ENCODE measurements at regions not wholly inside any gene's neighbourhood (a gene's known extent, or its start where the extent isn't known, plus 50 kb on each side); places are given as distances from the start of the nearest gene placed in this dataset.
"Not testable (repeated sequence)": the region's sequence is repeated elsewhere in the genome, so short reads cannot be mapped to it uniquely, and the experiment has no call there.

DNA sequence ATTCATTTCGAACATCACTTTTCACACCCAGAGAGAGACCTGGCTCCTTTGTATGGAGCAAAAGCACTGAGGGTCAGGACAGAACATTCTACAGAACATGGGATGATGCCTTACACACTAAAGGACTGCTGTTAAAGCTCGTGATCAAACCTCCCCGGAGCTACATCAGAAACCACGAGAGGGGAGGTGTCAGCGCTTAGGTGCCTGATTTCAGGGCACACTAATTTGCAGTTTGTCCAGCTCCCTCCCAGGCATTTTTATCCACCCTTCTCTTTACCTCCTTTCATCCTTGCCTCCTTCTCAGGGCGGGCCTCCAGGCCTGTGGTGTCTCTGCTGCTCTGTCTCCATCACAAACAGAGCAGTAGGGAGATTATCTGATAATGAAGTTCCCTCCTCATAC is 127.5 kb downstream of the VPREB1 start:
- DNase-seq, result no peak

DNA sequence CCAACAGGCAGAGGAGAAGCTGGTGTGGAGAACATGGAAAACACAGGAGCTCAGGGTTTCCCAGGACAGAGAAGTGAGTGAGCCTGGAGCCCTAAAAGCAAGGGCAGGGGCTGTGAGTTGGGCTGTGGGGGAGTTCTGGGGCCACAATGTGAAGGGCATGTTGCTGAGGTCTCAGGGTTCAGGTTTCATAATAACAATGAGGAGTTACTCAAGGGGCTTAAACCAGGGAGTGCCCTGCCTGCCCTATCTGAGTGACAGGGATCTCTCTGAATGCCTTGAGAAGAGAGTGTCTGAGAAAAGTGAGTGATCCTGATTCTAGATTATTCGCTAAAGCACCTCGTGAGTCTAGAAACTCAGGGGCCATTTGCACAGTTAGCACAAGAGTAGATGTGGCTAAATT is 129.6 kb downstream of the VPREB1 start:
- DNase-seq, result no peak

DNA sequence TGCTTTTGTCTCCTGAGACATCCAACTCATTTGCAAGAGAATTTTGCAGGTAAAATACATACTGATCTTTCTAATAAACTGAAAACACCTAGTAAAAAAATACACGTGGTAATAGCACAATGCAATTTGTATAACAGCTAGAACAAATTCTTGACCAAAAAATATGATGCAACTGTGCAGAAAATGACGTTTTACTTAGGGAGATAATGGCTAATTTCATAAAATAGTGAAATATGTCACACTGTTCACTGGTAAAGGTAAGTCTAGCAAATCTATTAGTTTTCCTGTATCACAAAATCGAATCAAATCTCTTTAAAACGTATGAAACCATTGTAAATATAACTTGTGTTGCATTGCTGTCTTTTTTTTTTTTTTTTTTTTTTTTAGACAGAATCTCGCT is 130.0 kb downstream of the VPREB1 start:
- no peak for DNase-seq

DNA sequence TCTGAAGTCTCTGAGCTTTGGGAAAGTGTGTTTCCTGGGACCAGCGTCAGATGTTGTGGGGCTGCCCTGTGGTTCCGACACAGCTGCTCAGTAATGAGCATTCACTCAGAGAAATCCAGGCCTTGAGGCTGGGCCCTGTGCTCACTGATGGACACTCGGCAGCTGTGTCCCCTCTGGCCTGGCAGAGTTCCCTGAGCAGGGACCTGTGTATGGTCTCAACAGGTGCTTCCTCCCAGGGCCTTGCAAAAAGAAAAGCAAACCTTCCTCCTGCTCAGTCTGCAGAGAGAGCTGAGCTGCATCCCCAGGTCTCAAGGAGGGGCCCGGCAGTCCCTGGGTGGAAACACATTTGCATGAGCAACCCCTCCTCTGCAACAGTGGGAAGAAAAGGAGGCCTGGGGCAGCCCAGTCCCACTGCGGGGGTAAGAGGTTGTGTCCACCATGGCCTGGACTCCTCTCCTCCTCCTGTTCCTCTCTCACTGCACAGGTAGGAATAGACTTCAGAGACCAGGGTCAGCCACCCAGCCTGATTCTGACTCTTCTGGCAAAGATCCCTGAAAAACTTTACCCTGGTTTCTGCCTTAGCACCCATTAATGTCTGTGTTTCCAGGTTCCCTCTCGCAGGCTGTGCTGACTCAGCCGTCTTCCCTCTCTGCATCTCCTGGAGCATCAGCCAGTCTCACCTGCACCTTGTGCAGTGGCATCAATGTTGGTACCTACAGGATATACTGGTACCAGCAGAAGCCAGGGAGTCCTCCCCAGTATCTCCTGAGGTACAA is 131.2 kb downstream of the VPREB1 start:
- DNase-seq, result peak; percentile 40 to 69 (median 52)

DNA sequence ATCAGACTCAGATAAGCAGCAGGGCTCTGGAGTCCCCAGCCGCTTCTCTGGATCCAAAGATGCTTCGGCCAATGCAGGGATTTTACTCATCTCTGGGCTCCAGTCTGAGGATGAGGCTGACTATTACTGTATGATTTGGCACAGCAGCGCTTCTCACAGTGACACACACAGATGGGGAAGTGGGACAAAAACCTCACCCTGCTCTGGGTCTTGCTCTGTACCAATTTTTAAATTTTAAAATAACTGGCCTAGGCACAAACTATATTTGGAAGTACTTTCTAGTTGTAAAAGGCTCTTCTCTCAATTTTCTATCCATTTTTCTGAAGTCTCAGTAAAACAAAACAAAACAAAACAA is 131.7 kb downstream of the VPREB1 start:
- DNase-seq, result no peak

DNA sequence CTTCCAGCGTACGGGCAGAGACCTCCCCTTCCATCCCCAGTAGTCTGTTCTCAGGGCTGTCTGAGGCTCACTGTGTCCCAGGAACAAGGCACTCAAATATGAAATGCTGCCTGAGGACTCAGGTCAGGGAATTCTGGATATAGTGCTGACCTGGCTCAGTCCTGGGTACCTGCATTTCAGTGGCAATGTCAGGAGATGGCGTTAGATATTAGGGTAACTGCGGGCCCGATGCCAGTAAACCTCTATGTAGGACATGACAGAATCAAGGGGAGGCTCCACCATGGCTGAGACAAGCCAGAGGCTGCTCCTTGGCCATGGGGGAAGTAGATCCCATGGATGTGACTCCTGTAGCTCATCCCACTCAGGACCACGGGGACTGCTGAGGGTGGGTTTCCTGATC is 131.7 kb downstream of the ZNF280B start:
- not testable (repeated sequence) for DNase-seq

DNA sequence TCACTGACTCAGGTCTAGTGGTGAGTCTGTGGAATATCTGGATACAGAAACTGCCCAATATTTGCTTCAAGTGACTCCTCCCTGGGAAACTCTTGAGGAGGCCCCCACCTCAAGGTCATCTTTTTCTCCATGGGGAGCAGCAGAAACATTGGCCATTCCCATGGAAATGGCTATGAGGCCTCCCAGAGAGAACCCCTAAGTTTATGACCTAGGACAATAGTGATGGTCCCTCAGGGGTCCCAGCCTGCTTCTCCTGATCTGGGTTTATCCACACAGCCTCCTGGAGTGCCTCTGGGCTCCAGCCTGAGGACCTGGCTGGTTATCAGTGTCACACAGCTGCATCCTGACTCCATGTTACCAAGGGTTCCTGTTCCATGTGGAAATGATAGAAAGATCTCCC is 131.2 kb downstream of the ZNF280B start:
- DNase-seq, result no peak

DNA sequence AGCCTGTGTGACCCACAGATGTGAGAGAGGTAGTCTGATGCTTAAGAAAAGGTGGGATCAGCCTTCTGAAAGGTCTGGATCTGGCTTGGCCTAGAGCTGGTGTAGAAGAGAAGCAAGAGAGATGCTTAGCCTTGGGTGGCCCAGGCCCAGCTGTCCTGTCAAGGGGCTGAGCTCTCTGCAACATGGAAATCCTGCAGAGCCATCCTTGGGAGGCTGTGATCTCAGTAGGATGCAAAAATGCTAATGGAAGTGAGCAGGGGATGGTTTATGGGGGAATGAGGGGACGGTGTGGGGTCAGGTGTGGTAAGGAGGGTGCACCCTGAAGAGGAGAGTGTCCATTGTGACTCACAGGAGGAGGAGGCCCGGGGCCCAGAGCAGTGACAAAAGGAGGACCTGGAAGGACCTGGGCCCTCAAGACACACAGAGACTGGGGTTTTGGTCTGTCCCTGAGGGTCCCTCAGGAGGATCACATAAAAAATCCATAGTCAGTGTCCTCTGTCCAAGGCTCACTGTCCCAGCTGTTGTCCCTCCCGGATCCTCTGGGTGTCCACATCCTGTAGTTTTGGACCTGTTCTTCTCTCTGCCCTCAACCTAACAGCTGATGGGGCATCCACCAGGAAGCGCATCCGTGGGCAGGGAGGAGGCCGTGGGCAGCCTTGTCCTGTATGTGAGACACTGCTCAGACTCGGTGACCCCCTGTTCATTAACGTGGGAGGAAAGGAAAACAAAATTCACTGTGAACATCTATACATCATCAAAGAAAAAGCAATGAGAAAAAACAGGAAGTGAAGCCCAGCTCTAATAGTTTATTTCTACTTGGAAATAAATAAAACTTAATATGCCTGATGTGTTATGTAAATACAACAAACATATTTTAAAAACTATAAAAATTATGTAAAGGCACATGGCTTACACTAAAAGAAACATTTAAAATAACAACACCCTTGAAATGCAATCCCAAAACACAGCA is 129.8 kb downstream of the ZNF280B start:
- no peak for DNase-seq

DNA sequence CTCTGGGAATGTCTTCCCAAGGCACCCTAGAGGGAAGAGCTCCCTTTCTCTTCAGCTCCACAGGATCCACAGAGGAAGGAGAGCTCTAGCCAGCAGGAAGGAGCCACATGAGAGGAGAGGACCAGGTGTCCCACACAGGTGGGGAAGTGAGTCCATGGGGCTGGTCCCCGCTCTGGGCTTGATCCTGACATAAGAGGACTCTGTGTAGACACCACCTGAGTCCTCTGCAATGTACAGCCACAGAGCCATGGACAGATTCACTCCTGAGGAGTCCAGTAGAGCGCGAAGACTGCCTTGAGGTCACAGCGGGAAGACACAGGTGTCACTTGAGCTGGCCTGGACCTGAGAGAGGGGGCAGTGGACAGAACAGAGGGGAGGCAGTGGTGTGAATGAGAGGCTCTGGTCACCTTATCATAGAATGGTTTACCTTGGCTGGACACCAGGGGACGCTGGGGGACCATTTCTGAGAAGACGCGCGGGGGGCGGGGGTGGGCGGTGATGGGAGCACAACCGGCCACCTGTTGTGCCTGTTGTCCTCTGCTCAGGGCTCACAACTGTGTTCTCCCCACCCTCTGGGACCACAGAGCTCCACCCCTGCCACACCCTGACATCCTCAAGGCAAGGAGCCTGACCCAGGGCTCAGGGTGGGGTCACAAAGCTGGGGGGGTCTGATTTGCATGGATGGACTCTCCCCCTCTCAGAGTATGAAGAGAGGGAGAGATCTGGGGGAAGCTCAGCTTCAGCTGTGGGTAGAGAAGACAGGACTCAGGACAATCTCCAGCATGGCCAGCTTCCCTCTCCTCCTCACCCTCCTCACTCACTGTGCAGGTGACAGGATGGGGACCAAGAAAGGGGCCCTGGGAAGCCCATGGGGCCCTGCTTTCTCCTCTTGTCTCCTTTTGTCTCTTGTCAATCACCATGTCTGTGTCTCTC is 128.2 kb downstream of the ZNF280B start:
- DNase-seq, result no peak

DNA sequence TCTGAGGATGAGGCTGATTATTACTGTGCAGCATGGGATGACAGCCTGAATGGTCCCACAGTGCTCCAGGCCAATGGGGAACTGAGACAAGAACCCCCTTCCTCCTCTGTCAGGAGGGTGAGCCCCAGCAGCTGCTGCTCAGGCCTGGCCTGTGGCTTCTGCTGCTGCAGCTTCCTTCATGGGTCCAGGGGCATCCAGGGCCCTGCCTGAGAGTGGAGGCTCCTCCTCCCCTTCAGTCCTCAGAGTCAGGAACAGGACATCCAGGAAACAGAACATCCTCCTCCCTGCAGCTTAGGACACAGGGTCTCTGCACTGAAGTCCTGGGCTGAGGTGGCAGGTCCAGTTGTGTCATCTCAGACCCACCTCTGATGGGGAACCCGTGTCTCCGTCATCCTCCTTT is 127.2 kb downstream of the ZNF280B start:
- DNase-seq, result not testable (repeated sequence)

DNA sequence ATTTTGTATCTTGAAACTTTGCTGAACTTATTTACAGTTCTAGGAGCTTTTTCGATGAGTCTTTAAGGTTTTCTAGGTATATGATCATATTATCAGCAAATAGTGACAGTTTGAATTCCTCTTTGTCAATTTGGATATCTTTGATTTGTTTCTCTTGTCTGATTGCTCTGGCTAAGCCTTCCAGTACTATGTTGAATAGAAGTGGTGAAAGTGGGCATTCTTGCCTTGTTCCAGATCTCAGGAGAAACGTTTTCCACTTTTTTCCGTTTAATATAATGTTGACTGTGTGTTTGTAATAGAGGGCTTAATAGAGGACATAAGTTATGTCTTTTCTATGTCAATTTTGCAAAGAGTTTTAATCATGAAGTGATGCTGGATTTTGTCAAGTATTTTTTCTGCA is 124.3 kb downstream of the ZNF280B start:
- DNase-seq, result no peak

DNA sequence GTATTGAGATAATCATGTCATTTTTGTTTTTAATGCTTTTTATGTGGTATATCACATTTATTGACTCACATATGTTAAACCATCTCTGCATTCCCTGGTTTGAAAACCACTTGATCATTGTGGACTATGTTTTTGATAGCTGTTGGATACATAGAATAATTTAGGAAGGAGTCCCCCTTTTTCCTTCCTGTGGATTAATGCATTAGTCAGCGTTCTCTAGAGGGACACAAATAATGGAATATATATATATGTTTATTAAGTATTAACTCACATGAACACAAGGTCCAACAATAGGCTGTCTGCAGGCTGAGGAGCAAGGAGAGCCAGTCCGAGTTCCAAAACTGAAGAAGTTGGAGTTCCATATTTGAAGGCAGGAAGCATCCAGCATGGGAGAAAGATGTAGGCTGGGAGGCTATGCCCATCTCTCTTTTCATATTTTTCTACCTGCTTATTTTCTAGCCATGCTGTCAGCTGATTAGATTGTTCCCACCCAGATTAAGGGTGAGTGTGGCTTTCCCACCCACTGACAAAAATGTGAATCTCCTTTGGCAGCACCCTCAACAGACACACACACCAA is 123.8 kb downstream of the ZNF280B start:
- DNase-seq, result no peak

DNA sequence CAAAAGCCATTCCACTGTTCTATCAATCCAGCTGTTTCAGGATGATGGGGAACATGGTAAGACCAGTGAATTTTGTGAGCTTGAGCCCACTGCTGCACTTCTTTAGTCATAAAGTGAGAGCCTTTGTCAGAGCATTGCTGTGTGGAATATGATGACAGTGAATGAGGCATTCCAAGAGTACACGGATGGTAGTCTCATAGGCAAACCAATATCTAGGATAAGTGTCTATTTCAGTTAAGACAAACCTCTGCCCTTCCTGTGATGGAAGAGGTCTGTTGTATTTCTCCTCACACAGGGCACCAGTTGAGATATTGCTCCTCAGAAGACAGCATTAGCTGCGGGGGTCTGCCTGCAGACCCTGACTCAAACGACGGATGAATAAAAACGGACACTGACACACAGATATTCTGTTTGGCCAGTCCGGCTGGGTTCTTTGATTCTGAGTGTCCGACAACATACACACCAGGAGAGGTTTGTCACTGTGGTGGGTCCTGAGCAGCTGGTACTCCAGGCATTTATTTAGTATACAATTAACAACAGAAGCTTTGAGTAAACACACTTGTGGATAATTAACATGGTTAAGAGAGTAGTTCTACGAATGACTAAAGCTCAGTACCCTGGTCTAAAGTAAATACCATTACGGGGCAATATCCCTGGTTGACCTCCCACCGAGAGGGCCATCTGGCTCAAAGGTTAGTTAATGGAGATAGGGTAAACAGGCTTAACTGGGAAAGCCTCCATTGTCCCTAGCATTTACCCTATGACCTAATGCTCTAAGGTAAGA is 121.7 kb downstream of the ZNF280B start:
- DNase-seq, result no peak

DNA sequence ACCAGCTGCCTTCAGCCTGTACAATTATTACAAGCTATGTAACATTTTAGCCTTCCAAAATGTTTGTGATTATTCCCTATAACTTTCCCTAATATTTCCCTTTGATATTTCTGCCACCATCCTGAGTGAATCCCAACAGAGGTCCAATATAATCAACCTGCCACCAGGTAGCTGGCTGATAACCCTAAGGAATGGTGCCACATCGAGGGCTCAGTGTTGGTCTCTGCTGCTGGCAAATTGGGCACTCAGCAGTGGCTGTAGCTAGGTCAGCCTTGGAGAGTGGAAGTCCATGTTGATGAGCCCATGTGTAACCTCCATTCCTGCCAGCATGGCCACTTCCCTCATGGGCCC is 121.2 kb downstream of the ZNF280B start:
- no peak for DNase-seq

DNA sequence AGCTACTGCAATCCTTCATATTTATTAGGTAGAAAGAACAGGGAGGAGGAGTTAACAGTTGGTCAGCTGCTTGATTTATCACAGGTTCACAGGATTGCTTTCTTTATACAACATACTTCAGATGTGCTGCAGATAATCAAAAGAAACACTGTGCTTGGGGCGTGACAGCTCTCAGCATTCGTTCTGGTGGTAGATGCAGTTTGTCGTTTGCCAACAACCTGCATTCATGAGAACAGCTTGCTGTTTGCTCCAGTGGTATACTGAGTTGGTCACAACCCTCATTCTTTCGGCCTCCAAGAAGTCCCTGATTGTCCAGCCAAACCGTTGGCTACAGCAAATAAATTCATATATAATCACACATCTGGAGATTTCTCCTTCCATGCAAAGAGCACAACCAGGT is 120.5 kb downstream of the ZNF280B start:
- DNase-seq, result no peak

DNA sequence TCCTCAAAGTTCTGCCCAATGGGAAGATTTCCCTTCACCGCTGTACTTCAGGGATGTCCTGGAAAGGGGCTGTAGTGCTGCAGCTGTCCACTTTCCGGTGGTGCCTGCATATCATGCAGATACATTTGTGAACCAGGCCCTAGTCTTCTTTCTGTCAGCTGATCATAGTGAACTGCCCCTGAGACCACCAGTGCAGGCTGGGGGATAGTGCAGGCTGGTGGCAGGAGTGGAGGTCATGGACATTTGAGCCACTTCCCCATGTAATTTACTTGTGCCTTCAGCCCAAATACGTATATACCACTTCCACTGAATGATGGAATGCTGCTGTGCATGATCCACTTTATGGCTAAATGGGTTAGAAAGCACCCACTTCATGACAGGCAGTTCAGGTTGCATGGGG is 120.0 kb downstream of the ZNF280B start:
- DNase-seq, result no peak

DNA sequence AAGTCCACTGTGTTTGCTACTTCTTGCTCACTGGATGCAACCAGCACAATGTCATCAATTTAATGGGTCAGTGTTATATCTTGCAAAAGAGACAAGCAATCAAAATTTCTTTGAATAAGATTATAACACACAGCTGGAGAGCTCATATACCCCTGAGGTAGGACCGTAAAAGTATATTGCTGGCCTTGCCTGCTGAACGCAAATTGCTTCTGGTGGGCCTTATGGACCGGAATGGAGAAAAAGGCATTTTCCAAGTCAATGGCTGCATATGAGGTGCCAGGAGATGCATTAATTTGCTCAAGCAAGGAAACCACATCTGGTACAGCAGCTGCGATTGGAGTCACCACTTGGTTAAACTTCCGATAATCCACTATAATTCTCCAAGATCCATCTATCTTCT is 119.1 kb downstream of the ZNF280B start:
- no peak for DNase-seq

DNA sequence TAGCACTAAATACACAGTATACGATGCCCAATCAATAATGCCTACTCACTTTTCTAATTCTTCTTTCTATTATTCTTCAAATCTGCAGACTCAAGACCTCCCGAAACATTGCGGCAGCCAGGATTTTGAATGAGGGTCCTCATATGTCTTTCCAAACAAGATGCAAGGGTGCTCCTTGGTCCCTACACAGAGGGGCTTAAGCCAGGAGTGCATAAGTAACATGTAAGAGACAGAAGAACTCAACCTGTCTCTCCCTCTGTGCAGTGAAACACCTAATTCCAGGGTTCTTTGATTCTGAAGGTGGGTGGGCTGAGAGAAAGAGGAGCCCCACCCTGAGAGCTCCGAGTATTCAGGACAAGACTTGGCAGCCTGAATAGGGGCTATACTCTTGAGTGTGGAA is 117.6 kb downstream of the ZNF280B start:
- no peak for DNase-seq

DNA sequence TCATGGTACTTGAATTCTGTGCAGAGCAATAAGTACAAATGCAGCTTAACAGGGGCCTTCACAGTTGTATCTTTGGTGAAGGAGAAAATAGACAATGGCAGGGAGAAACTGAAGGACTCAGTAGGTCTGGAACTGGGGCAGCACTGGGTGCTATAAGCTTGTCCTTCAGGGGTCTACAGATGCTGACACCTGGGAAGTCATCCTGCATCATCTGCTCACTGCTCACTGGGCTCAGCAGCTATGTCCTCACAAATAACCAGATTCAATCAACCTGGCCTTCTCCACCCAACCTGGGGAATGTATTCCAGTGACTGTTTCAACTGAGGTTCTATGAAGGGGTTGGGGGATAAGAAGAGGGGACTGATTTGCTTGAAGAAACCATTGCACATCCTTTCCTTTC is 117.0 kb downstream of the ZNF280B start:
- DNase-seq, result no peak

DNA sequence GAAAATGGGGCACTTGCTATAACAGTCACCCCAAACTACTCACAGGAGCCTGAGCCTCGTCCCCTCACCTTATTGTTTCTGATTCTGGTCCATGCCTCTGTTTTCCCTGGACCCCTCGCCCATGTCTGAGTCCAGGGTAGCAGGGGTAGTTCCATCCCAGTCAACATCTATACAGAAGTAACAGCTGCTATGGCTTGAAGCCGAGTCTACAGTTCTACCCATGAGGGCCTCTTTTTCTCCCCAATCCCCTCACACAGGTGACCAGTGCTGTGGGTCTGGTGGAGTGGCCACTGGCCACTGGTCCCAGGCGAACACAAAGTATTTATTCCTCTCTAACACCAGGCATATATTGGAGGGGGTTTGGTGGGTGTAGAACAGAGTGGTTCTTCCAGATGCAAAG is 116.4 kb downstream of the ZNF280B start:
- no peak for DNase-seq

DNA sequence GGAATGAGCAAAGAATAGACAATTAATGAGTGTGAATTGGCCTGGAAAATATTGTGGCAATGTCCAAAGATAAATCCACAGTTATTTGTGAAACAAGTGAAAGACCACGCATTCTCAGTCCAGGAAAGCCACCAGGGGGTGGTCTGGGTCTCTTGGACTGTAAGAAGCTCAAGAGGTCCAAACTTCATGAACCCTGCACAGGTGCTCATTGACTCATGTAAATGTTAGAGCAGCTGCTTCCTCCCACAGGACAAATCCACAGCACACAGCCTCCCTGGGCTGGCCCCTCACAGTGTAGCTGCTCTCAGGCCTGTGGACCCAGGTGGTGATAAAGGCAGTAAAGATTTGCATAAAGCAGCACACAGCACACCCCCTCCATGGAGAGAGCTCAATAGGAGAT is 114.0 kb downstream of the ZNF280B start:
- peak in 1 of 3 donors; percentile 37 for DNase-seq
